ENCODE measurements at regions not wholly inside any gene's neighbourhood (a gene's known extent, or its start where the extent isn't known, plus 50 kb on each side); places are given as distances from the start of the nearest gene placed in this dataset.

DNA sequence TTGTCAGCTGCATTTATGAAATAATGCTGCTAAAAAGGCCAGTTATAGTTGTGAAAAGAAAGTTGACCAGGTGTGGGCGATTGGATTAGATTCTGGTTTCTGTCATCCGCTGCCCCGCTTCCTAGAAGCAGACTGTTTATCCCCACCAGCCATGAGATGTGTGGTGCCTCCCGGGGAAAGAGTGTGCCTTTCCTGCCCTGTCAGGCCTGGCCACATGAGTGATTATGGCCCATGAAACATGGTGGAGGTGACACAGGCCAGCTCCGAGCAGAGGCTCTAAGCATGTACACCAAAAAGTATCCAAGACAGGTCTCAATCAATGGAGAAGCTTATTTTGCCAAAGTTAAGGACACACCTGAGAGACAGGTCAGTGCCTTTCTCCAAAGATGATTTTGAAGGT lies 85.4 kb upstream of the ABHD2 start (continued):
- no peak for TF ChIP-seq FOSL1 (IDR thresholded peaks at IDR 0.05; ENCODE audit: low read depth)

DNA sequence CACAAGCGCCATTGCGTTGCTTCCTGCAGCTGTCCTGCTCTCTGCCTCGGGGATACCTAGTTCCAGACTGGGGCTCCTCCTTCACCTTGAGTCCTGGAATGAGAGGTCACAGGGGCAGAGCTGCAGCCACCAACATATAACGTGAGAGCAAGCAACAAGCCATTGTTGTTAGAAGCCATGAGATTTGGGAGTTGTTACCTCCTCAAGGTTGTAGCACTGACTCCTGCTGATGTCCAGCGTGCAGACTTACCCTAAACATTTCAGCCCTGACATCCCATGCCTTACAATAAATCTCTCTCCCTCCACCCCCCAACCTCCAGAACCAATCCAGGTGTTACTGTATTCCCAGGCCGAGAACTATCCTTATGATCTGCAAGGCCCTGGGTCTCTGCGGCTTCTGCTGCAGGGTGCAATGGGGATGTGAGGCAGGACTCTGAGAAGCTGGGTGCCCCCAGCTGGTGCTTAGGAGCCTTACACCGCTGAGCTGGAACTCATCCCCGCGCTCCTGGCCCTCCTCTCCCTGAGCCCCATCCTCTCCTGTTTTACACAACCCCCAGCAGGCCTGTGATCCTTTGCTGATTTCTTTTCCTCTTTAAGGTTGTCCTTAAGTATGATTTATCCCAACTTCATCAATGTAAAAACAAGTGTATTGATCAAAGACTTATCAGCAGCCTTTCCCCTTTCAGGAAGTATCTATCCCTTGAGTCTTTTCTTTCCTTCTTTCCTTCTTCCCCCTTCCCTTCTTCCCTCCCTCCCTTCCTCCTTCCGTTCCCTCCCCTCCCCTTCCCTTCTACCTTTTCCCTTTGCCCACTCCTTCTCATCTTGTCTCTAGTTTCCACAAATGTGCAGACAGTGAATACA lies 84.2 kb upstream of the ABHD2 start:
- ATAC-seq (peak; percentile 92), DNase-seq (ENCODE audit: low read depth, low spot score) (no peak)
- no peaks in the 10 kb centered on the region for H3K27me3 ChIP-seq (ENCODE audit: insufficient read depth, low read length)
- H3K4me1 ChIP-seq (ENCODE audit: control insufficient read depth in 1 of 2, insufficient read depth in 2 of 2, low read length in 2 of 2), result no peaks in the 10 kb centered on the region
- no peaks in the 10 kb centered on the region for H3K79me2 ChIP-seq (ENCODE audit: insufficient read depth, low read length)
- CTCF ChIA-PET, result interaction anchor here (0.5 to 2.7 kb wide), 6 partner anchors 10 to 203 kb away, joined by 3 to 38 read pairs (median 4); no protein-coding TSS in a partner anchor
- POLR2A ChIA-PET, result no interaction called here
- no peak overlapping the region for H2AFZ ChIP-seq (ENCODE audit: low read depth, low read length, poor library complexity, severe bottlenecking)
- TF ChIP-seq, protein P1, sequence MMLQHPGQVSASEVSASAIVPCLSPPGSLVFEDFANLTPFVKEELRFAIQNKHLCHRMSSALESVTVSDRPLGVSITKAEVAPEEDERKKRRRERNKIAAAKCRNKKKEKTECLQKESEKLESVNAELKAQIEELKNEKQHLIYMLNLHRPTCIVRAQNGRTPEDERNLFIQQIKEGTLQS (IDR thresholded peaks at IDR 0.05), result no peak
- no peak for TF ChIP-seq ELF1 (IDR thresholded peaks at IDR 0.05; ENCODE audit: borderline replicate concordance, low read depth)
- peak; percentile 58 for TF ChIP-seq RAD21 (IDR thresholded peaks at IDR 0.05; ENCODE audit: low read depth)
- TF ChIP-seq ZNF274 (IDR thresholded peaks at IDR 0.05; ENCODE audit: low read depth, low read length), result no peak
- no peak for TF ChIP-seq ZFX (IDR thresholded peaks at IDR 0.05)
- TF ChIP-seq CEBPB (IDR thresholded peaks at IDR 0.05; ENCODE audit: low read depth), result no peak
- no peak for TF ChIP-seq REST (IDR thresholded peaks at IDR 0.05; ENCODE audit: low read depth)
- TF ChIP-seq POLR2A (IDR thresholded peaks at IDR 0.05; ENCODE audit: borderline replicate concordance, extremely low read depth, insufficient read depth, insufficient read length), result no peak
- TF ChIP-seq TCF7L2 (IDR thresholded peaks at IDR 0.05; ENCODE audit: borderline replicate concordance, extremely low read depth, insufficient read depth, insufficient read length), result no peak
- peak; percentile 32 to 46 (median 36); a peak in 5 of 6 replicates for TF ChIP-seq CTCF (IDR thresholded peaks at IDR 0.05 in 2 of 3, conservative IDR thresholded peaks at IDR 0.05 in 1 of 3; ENCODE audit: borderline replicate concordance in 1 of 3, insufficient read depth in 1 of 3, low read depth in 2 of 3, low read length in 2 of 3)
- TF ChIP-seq MAX (IDR thresholded peaks at IDR 0.05), result no peak
- no peak for TF ChIP-seq CBX3 (IDR thresholded peaks at IDR 0.05; ENCODE audit: low read depth)
- no peak for TF ChIP-seq EGR1 (IDR thresholded peaks at IDR 0.05; ENCODE audit: low read depth)
- TF ChIP-seq POLR2AphosphoS5 (IDR thresholded peaks at IDR 0.05; ENCODE audit: low read depth, low read length), result no peak
- TF ChIP-seq, protein P2, sequence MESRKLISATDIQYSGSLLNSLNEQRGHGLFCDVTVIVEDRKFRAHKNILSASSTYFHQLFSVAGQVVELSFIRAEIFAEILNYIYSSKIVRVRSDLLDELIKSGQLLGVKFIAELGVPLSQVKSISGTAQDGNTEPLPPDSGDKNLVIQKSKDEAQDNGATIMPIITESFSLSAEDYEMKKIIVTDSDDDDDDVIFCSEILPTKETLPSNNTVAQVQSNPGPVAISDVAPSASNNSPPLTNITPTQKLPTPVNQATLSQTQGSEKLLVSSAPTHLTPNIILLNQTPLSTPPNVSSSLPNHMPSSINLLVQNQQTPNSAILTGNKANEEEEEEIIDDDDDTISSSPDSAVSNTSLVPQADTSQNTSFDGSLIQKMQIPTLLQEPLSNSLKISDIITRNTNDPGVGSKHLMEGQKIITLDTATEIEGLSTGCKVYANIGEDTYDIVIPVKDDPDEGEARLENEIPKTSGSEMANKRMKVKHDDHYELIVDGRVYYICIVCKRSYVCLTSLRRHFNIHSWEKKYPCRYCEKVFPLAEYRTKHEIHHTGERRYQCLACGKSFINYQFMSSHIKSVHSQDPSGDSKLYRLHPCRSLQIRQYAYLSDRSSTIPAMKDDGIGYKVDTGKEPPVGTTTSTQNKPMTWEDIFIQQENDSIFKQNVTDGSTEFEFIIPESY (IDR thresholded peaks at IDR 0.05; ENCODE audit: extremely low read depth, insufficient replicate concordance, low read length), result no peak
- no peak for TF ChIP-seq FOSL1 (IDR thresholded peaks at IDR 0.05; ENCODE audit: low read depth)
- no peak overlapping the region for H3K27ac ChIP-seq (ENCODE audit: low read depth, low read length)
- no peaks in the 10 kb centered on the region for H3K36me3 ChIP-seq (ENCODE audit: control insufficient read depth in 1 of 2, insufficient read depth in 2 of 2, low read length in 2 of 2)
- BruUV-seq (replicated peaks), result no TSS peak
- H3K9me3 ChIP-seq (ENCODE audit: control insufficient read depth in 1 of 2, insufficient read depth in 1 of 2, low read depth in 1 of 2, low read length in 2 of 2), result no peaks in the 10 kb centered on the region
- H3K9ac ChIP-seq (ENCODE audit: low read length), result no peak overlapping the region
- H3K9me2 ChIP-seq (ENCODE audit: insufficient read depth), result no peaks in the 10 kb centered on the region
- intact Hi-C loops (cut with micrococcal nuclease), result no loop called here
- no peak overlapping the region for H3K4me3 ChIP-seq (replicated peaks in 1 of 2; ENCODE audit: low read depth in 1 of 2, low read length in 2 of 2)
- H3K4me2 ChIP-seq (ENCODE audit: low read length), result no peak overlapping the region
- no peaks in the 10 kb centered on the region for H4K20me1 ChIP-seq (ENCODE audit: insufficient read depth)
- RAD21 ChIA-PET (ENCODE audit: low non-redundant PET in 1 of 2, low total read pairs in 2 of 2, uncharacterized antibody in 2 of 2, unreplicated experiment in 2 of 2), result interaction anchor here (0.9 to 1.0 kb wide), 2 partner anchors 99 kb away, joined by 5 to 6 read pairs; no protein-coding TSS in a partner anchor
